HG03565 (cell line): ENCODE measurements at regions not wholly inside any gene's neighbourhood (a gene's known extent, or its start where the extent isn't known, plus 50 kb on each side); places are given as distances from the start of the nearest gene placed in this dataset.
"Not testable (repeated sequence)": the region's sequence is repeated elsewhere in the genome, so short reads cannot be mapped to it uniquely, and the experiment has no call there.

ENCODE experiments used
- ATAC-seq: cut with Tn5 transposase; IDR thresholded peaks from one replicate; pipeline ENCODE4 v1.9.1; 2021; ENCODE audit warnings: mild to moderate bottlenecking, moderate library complexity; ENCODE audit not compliant: unreplicated experiment

- ATAC-seq, result no peak
Observed at GRCh38 chr2:235105821-235106359, 154.1 kb downstream of the SH3BP4 start.

- ATAC-seq, result no peak
Observed at GRCh38 chr2:235106874-235107639, 155.2 kb downstream of the SH3BP4 start.

GRCh38 chr2:235107640-235107951, 155.8 kb downstream of the SH3BP4 start:
- no peak for ATAC-seq

- not testable (repeated sequence) for ATAC-seq
Observed at GRCh38 chr2:235109561-235109960, 157.7 kb downstream of the SH3BP4 start.

- ATAC-seq, result no peak
Observed at GRCh38 chr2:235112365-235112764, 160.5 kb downstream of the SH3BP4 start.

- no peak for ATAC-seq
Observed at GRCh38 chr2:235113854-235114253, 162.0 kb downstream of the SH3BP4 start.

- no peak for ATAC-seq
Observed at GRCh38 chr2:235114286-235114685, 162.5 kb downstream of the SH3BP4 start.

GRCh38 chr2:235115521-235115920, 163.7 kb downstream of the SH3BP4 start:
- no peak for ATAC-seq

- no peak for ATAC-seq
Observed at GRCh38 chr2:235116885-235117492, 165.2 kb downstream of the SH3BP4 start.

- no peak for ATAC-seq
Observed at GRCh38 chr2:235126768-235127167, 175.0 kb downstream of the SH3BP4 start.

- ATAC-seq, result no peak
Observed at GRCh38 chr2:235127931-235128330, 176.1 kb downstream of the SH3BP4 start.

- ATAC-seq, result no peak
Observed at GRCh38 chr2:235129850-235130249, 178.0 kb downstream of the SH3BP4 start.

GRCh38 chr2:235131334-235132305, 179.8 kb downstream of the SH3BP4 start:
- no peak for ATAC-seq

GRCh38 chr2:235132651-235133050, 180.8 kb downstream of the SH3BP4 start:
- ATAC-seq, result no peak

- no peak for ATAC-seq
Observed at GRCh38 chr2:235133837-235134236, 182.0 kb downstream of the SH3BP4 start.

- no peak for ATAC-seq
Observed at GRCh38 chr2:235134420-235134819, 182.6 kb downstream of the SH3BP4 start.

- ATAC-seq, result no peak
Observed at GRCh38 chr2:235135195-235135965, 183.6 kb downstream of the SH3BP4 start.

- ATAC-seq, result no peak
Observed at GRCh38 chr2:235135990-235136561, 184.3 kb downstream of the SH3BP4 start.

GRCh38 chr2:235138339-235138738, 186.5 kb downstream of the SH3BP4 start:
- no peak for ATAC-seq
